CD4-positive, alpha-beta T cell treated with Interleukin-4 for 4 hours (primary cell): ENCODE measurements at regions not wholly inside any gene's neighbourhood (a gene's known extent, or its start where the extent isn't known, plus 50 kb on each side); places are given as distances from the start of the nearest gene placed in this dataset.

Experiments
- DNase-seq: peaks from one replicate; pipeline ENCODE4 v3.0.0-alpha.2; 2020

DNA sequence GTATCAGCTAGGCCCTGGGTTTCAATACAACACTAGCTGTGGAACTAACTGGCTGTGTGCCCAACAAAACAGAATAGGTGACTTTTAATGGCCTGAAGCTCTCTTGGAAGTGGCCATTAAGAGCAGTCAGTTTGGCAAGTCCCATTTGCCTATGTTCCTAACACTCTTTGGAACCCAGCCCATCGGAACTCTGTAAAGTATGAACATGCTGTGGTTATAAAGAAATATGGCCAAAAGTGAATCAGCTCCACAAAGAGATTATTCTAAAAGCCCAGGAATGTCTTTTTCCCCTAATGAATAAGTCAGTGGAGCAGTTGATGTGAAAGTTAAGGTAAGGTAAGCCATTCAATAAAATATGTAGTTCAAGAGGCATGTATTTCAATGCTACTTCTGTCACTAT lies 223.7 kb upstream of the ADAMTS5 start:
- no peak for DNase-seq

GRCh38 chr21:27189870-27190269 lies 223.0 kb upstream of the ADAMTS5 start:
- no peak for DNase-seq

DNA sequence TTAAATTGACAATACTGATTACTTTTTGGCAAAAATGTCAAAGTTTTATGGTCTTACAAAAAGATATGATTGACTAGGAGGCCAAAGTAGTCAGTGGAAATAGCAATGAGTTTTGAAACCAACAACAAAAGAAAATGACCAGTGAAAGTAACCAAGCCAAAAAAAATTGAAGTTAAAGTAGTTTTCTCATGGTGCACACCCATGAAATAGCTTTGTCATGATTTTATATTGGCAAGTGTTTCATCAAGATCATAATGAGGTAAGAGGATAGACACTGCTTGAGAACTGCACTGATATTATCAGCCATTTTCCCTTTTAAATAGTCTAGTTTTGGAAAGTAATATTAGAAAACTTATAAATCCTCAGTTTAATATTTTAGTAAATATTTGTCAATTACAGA lies 206.2 kb upstream of the ADAMTS5 start:
- DNase-seq = no peak

GRCh38 chr21:27171707-27172106 lies 204.8 kb upstream of the ADAMTS5 start:
- no peak for DNase-seq

- DNase-seq = no peak
Observed at GRCh38 chr21:27168084-27168483, 201.2 kb upstream of the ADAMTS5 start.

DNA sequence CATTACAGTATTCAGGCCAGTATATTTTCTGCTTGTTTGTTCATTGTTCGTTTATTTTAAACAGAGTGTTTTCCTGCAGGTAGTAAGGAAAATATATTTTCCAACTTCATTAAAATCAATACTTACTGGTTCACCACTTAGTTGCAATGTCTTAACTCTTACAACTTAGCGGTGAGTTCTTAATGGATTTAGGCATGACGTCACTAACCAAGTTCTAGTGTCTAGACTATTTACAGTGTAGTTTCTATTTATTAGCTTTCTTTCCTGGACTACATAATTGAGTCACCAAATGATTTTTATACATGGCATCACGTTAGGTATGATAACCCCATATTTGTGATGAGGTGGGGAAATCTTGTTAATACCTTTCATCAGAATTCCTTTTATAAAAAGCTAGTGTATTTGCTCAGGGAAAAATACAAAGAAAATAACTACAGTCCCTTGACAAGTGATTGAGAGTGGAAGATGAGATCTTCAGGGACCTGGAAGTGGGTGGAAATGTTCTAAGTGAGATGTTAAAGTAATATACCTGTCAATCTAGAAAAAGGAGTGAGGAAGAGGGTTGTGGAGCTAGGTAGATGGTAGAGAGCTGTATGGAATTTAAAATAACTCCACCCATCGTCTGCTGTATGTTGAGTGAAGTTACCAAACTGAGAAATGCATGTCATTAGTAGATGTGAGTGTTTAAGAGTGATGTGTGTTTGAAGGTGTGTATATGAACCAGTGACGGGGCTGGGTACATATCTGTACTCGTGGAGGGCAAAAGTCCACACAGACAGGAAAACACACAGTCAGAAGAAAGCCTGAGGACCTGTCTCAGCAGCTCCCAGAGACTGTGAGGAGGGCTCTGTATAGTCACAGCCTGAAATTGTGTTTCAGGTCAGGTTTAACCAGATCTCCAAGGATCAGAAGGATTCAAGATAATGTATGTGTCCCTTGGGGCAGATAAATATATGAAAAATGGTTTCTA lies 197.6 kb upstream of the ADAMTS5 start:
- no peak for DNase-seq

DNA sequence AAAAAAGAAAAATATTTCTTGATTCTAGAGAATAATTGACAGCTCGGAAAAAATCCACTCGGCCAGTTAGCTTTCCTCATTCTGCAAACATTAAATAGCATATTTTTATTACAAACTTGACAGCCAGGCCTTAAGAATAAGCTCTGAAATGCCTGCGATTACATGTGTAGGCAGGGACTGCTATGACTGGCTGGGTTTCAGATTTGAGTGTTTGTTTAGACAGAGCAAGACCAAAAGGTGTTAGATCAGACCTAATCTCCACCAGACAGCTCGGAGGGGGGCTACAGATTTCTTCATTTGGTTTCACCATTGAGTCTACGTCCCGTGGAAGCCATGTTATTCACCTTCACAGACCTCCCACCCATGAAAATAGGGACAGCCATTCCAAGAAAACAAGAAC lies 192.1 kb upstream of the ADAMTS5 start:
- no peak for DNase-seq

DNA sequence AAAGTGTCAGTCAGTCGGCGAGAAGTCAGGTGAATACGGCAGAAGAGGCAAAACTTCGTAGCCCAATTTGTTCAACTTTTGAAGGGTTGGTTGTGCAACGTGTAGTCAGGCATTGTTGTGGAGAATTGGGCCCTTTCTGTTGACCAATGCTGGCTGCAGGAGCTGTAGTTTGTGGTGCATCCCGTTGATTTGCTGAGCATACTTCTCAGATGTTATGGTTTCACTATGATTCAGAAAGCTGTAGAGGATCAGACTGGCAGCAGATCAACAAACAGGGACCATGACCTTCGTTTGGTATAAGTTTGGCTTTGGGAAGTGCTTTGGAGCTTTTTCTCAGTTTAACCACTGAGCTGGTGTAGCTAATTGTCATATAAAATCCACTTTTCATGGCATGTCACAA lies 190.2 kb upstream of the ADAMTS5 start:
- no peak for DNase-seq

DNA sequence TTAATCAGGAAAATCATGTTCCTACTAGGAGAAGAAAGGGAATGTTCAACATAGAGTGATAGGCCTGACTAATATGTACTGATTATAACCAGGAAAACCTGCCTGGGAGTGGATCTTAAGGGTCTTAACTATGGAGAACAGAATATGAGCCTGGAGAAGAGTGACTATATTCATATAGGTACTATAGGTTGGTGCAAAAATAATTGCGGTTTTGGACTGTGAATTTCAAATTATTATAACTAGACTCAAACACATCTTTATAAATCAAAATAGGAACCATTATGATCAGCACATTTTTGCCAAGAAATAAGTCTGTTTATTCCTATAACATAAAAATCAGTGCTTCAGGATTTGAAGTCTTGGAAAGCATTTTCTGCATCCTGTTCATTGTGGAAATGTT lies 189.8 kb upstream of the ADAMTS5 start:
- no peak for DNase-seq

- no peak for DNase-seq
Observed at GRCh38 chr21:27155130-27155500, 188.2 kb upstream of the ADAMTS5 start.

GRCh38 chr21:27154451-27155129 lies 187.7 kb upstream of the ADAMTS5 start:
- DNase-seq = no peak

- no peak for DNase-seq
Observed at GRCh38 chr21:27152996-27153395, 186.1 kb upstream of the ADAMTS5 start.

DNA sequence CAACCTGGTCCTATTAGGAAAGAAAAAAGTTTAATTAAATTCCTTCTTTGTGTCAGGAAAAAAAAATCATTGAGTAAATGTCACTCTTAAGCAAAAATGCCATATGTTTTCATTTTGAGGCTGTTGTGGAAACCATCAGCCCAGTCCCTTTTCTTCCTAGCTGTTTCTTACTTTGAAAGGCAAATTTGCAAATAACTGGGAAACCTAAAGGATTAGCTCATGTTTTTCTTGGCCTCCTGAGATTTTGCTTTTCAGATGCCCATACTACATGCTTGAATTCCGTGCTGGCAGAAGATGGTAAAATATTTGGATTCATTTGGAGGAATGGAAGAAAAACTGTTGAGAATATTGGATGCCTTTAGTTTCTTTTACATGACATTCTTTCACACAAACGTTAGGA lies 182.1 kb upstream of the ADAMTS5 start:
- no peak for DNase-seq

DNA sequence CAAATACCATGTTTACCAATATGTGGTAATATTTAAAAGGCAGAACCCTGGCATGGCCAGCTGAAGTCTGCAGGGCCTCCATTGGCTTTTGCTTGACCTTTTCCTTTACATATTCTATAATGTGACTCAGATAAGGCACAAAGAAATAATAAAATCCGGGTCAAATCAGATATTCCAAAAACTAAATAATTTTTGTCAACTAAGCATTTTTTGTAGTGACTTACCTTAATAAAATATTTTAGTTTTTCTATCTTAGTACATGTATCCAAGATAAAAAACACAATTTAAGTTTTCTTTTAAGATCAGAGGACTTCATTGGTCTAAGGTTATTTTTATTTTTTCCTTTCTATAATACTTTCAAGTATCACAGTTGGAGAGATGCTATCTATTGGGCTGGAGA lies 179.4 kb upstream of the ADAMTS5 start:
- no peak for DNase-seq

DNA sequence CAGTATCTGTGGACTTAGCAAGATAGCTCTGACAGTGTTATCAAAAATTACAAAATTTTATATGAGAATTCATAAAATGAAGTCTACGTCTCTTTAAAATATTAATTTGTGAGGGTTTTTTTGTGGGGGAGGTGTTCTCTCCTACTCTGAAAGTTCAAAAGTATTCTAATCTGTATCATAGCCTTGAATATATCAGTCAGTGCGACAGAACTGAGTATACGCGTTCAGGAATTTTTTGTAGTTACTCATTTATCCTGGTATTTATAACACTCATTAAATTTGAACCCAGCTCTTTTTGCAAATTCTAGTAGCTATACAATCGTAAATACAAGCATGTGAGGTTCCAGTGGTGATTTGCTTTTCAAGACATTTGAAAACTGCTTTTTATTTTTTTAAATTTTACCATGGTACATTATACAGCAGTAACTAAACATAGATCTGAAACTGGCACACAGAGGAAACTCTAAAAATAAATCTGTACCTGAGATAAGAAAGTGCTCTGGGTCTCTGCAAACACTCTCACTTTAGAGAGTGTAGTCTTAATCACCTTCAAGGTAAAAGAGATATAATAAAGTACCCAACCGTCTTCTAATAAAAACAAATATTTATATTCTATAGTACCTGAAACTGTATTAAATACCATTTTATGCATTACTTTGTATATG lies 178.4 kb upstream of the ADAMTS5 start:
- no peak for DNase-seq

GRCh38 chr21:27143476-27143875 lies 176.6 kb upstream of the ADAMTS5 start:
- no peak for DNase-seq

DNA sequence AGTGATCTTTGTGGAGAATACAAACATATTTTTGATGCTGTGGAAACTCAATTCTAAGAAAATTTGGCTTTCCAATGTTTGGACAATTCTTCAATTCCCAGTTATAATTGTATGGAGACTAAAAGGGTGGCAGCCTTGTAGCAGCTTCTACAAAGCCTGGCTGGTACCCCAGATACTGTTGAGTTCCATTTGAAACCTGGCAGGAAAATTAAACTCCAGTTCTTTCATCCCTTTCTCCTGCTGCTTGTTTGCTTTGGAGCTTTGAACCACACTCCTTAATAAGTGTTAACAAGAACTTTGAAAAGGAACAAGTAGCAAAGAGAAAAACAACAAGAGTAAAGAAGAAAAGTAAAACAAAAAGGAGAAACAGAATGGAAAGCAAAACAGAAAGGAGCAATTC lies 172.6 kb upstream of the ADAMTS5 start:
- no peak for DNase-seq

- no peak for DNase-seq
Observed at GRCh38 chr21:27134516-27134915, 167.6 kb upstream of the ADAMTS5 start.

DNA sequence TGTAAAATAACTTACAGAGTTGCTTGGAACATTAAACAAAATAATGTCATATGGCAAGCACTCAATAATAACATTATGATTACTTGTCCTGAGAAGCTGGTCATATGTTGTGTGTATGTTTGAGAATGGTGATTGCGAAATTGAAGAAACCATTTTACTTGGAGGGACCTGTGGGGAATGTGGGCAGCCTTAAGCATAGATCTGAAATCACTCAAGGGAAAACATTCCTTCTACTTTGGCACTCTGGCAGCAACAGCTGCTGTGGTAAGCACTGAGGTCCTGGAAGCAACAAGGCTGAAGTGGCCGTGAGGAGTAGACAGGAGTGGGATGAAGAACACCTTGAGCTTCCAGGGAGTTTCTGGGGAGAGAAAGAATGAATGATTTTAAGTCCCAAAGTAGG lies 165.4 kb upstream of the ADAMTS5 start:
- DNase-seq = no peak

- no peak for DNase-seq
Observed at GRCh38 chr21:27130154-27130553, 163.3 kb upstream of the ADAMTS5 start.

DNA sequence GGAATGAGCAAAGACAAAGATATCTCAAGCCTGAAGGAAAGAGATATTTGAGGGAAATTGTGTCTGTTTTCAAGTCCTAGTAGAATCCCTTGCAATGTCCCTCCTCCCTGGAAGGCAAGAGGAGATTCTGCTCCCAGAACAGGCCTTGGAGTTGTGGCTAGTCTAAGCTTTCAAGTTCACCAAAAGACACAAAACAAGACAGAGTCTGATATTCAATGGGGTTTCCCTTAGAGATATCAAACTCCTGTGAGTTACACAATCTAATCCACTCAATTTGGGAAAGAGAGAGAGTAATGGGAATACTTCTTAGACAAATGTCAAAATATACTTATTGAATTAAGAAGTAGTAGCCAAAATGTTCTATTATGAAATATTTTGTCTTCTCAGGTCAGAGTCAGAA lies 162.8 kb upstream of the ADAMTS5 start:
- DNase-seq = no peak

- no peak for DNase-seq
Observed at GRCh38 chr21:27129215-27129614, 162.3 kb upstream of the ADAMTS5 start.

- no peak for DNase-seq
Observed at GRCh38 chr21:27126140-27126539, 159.3 kb upstream of the ADAMTS5 start.

DNA sequence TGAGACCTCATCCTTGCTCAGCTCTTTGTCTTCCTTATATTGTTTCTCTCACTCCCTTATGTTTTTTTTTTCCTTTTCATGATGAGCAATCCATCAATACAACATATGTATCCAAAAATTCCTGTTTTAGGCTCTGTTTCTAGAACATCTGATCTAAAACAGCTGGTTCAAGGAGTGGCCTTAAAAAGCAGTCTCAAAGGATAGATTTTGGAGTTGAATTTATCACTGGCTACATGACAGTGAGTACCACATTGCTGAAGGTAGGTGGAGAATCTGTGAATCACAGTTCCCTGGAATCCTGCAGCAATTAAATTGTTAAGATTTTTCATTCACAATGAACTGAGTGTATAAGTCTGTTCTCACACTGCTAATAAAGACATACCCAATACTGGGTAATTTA lies 155.8 kb upstream of the ADAMTS5 start:
- no peak for DNase-seq
